ENCODE measurements at regions not wholly inside any gene's neighbourhood (a gene's known extent, or its start where the extent isn't known, plus 50 kb on each side); places are given as distances from the start of the nearest gene placed in this dataset.
"Not testable (repeated sequence)": the region's sequence is repeated elsewhere in the genome, so short reads cannot be mapped to it uniquely, and the experiment has no call there.

GRCh38 chr7:93027044-93027443, 90.7 kb downstream of the SAMD9 start:
- CTCF ChIA-PET (ENCODE audit: unreplicated experiment), result no interaction called here

GRCh38 chr7:93026425-93026824, 91.4 kb downstream of the SAMD9 start:
- no peak overlapping the region for H2AFZ ChIP-seq (ENCODE audit: low read length)
- no peak for DNase-seq (ENCODE audit: low spot score)
- no peaks in the 10 kb centered on the region for H4K20me1 ChIP-seq (ENCODE audit: insufficient read depth, low read length)
- no peaks in the 10 kb centered on the region for H3K79me2 ChIP-seq (ENCODE audit: insufficient read depth, low read depth, low read length)
- no peak overlapping the region for H3K27ac ChIP-seq (ENCODE audit: low read depth, low read length, poor library complexity, severe bottlenecking)
- H3K4me1 ChIP-seq (ENCODE audit: insufficient read depth, low read length, poor library complexity, severe bottlenecking), result no peaks in the 10 kb centered on the region
- H3K9me3 ChIP-seq (ENCODE audit: low read length), result no peaks in the 10 kb centered on the region
- TF ChIP-seq CTCF (conservative IDR thresholded peaks at IDR 0.05; ENCODE audit: low read length) (no peak), EZH2phosphoT487 (IDR thresholded peaks at IDR 0.05; ENCODE audit: borderline replicate concordance, low read depth, low read length) (no peak)
- H3K9me2 ChIP-seq (ENCODE audit: insufficient read depth, low read length), result no peaks in the 10 kb centered on the region
- CTCF ChIA-PET (ENCODE audit: unreplicated experiment), result no interaction called here
- POLR2A ChIA-PET, result no interaction called here
- no peak overlapping the region for H3K4me3 ChIP-seq (ENCODE audit: low read depth, low read length, poor library complexity, severe bottlenecking)
- intact Hi-C loops (cut with micrococcal nuclease; ENCODE audit: unreplicated experiment), result no loop called here
- no TSS peak for BruUV-seq (replicated peaks)
- H3K36me3 ChIP-seq (ENCODE audit: insufficient read depth, low read length), result no peaks in the 10 kb centered on the region
- no peak overlapping the region for H3K4me2 ChIP-seq (ENCODE audit: low read length)

More at GRCh38 chr7:93027044-93027443, 90.7 kb downstream of the SAMD9 start:
- Histone ChIP-seq H2AFZ (ENCODE audit: low read length) (no peak overlapping the region), H3K4me1 (ENCODE audit: insufficient read depth, low read length, poor library complexity, severe bottlenecking) (no peaks in the 10 kb centered on the region), H4K20me1 (ENCODE audit: insufficient read depth, low read length) (no peaks in the 10 kb centered on the region), H3K4me2 (ENCODE audit: low read length) (no peak overlapping the region), H3K9me2 (ENCODE audit: insufficient read depth, low read length) (no peaks in the 10 kb centered on the region), H3K27ac (ENCODE audit: low read depth, low read length, poor library complexity, severe bottlenecking) (no peak overlapping the region), H3K36me3 (ENCODE audit: insufficient read depth, low read length) (no peaks in the 10 kb centered on the region), H3K4me3 (ENCODE audit: low read depth, low read length, poor library complexity, severe bottlenecking) (no peak overlapping the region), H3K79me2 (ENCODE audit: insufficient read depth, low read depth, low read length) (no peaks in the 10 kb centered on the region), H3K9me3 (ENCODE audit: low read length) (no peaks in the 10 kb centered on the region)
- DNase-seq (ENCODE audit: low spot score), result no peak
- POLR2A ChIA-PET, result no interaction called here
- BruUV-seq (replicated peaks), result no TSS peak
- TF ChIP-seq EZH2phosphoT487 (IDR thresholded peaks at IDR 0.05; ENCODE audit: borderline replicate concordance, low read depth, low read length) (no peak), CTCF (conservative IDR thresholded peaks at IDR 0.05; ENCODE audit: low read length) (no peak)
- intact Hi-C loops (cut with micrococcal nuclease; ENCODE audit: unreplicated experiment), result no loop called here

DNA sequence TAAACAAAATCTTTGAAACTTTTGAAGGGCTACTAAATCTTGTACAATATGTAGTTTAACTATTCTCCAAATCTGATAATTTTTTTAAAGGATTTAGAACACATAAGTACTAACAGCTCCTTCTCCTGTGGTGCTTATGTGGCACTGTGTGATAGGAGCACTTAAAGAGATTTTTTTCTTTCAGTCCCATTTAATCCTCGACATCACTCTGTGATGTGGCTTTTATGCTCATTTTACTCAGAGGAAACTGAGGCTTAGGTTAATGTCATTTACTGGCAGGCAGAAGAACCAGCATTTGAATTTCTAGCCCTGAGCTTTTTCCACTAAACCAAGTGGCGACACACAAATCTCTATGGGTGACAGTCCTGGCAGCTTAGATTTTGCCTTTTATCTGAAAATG, 92.4 kb downstream of the SAMD9 start:
- intact Hi-C loops (cut with micrococcal nuclease; ENCODE audit: unreplicated experiment), result no loop called here
- no peak overlapping the region for H3K4me3 ChIP-seq (ENCODE audit: low read depth, low read length, poor library complexity, severe bottlenecking)
- CTCF ChIA-PET (ENCODE audit: unreplicated experiment), result no interaction called here
- no peaks in the 10 kb centered on the region for H4K20me1 ChIP-seq (ENCODE audit: insufficient read depth, low read length)
- H3K36me3 ChIP-seq (ENCODE audit: insufficient read depth, low read length), result no peaks in the 10 kb centered on the region
- no peaks in the 10 kb centered on the region for H3K9me2 ChIP-seq (ENCODE audit: insufficient read depth, low read length)
- POLR2A ChIA-PET, result interaction anchor here (0.6 to 1.0 kb wide), 4 partner anchors 15 to 1503 kb away, joined by 3 to 5 read pairs (median 4); no protein-coding TSS in a partner anchor
- H3K27ac ChIP-seq (ENCODE audit: low read depth, low read length, poor library complexity, severe bottlenecking), result no peak overlapping the region
- no TSS peak for BruUV-seq (replicated peaks)
- DNase-seq (ENCODE audit: low spot score), result no peak
- TF ChIP-seq CTCF (conservative IDR thresholded peaks at IDR 0.05; ENCODE audit: low read length) (no peak), EZH2phosphoT487 (IDR thresholded peaks at IDR 0.05; ENCODE audit: borderline replicate concordance, low read depth, low read length) (no peak)
- no peak overlapping the region for H2AFZ ChIP-seq (ENCODE audit: low read length)
- no peak overlapping the region for H3K4me2 ChIP-seq (ENCODE audit: low read length)
- H3K9me3 ChIP-seq (ENCODE audit: low read length), result no peaks in the 10 kb centered on the region
- no peaks in the 10 kb centered on the region for H3K79me2 ChIP-seq (ENCODE audit: insufficient read depth, low read depth, low read length)
- no peaks in the 10 kb centered on the region for H3K4me1 ChIP-seq (ENCODE audit: insufficient read depth, low read length, poor library complexity, severe bottlenecking)

DNA sequence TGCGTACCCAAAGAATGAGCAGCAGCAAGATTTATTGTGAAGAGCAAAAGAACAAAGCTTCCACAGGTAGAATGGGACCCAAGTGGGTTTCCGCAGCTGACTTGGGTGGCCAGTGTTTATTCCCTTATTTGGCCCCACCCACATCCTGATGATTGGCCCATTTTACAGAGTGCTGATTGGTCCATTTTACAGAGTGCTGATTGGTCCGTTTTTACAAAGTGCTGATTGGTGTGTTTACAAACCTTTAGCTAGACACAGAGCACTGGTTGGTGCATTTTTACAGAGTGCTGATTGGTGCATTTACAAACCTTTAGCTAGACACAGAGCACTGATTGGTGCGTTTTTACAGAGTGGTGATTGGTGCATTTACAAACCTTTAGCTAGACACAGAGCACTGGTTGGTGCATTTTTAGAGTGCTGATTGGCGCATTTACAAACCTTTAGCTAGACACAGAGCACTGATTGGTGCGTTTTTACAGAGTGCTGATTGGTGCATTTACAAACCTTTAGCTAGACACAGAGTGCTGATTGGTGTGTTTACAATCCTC, 94.8 kb downstream of the SAMD9 start:
- H3K9me2 ChIP-seq (ENCODE audit: insufficient read depth, low read length); H3K4me2 ChIP-seq (ENCODE audit: low read length); H3K27ac ChIP-seq (ENCODE audit: low read depth, low read length, poor library complexity, severe bottlenecking); H3K79me2 ChIP-seq (ENCODE audit: insufficient read depth, low read depth, low read length); H3K9me3 ChIP-seq (ENCODE audit: low read length); H2AFZ ChIP-seq (ENCODE audit: low read length); BruUV-seq (replicated peaks); H3K4me1 ChIP-seq (ENCODE audit: insufficient read depth, low read length, poor library complexity, severe bottlenecking); intact Hi-C loops (cut with micrococcal nuclease; ENCODE audit: unreplicated experiment); H3K4me3 ChIP-seq (ENCODE audit: low read depth, low read length, poor library complexity, severe bottlenecking); CTCF ChIA-PET (ENCODE audit: unreplicated experiment); H4K20me1 ChIP-seq (ENCODE audit: insufficient read depth, low read length); DNase-seq (ENCODE audit: low spot score); H3K36me3 ChIP-seq (ENCODE audit: insufficient read depth, low read length): not testable (repeated sequence)
- POLR2A ChIA-PET, result interaction anchor here (0.8 to 0.9 kb wide), 2 partner anchors 27 to 53 kb away, joined by 4 to 5 read pairs; no protein-coding TSS in a partner anchor
